NCI-H2227 treated with DMSO at 0.1 percent for 48 hours (cell line): ENCODE measurements at regions not wholly inside any gene's neighbourhood (a gene's known extent, or its start where the extent isn't known, plus 50 kb on each side); places are given as distances from the start of the nearest gene placed in this dataset.
"Not testable (repeated sequence)": the region's sequence is repeated elsewhere in the genome, so short reads cannot be mapped to it uniquely, and the experiment has no call there.

Source experiments
- DNase-seq: peaks from one replicate; lab custom pipeline; 2025; lab: John Stamatoyannopoulos, UW

- no peak for DNase-seq
Measured at GRCh38 chr3:178090899-178091298, 445.3 kb upstream of the KCNMB2 start.

- no peak for DNase-seq
Measured at GRCh38 chr3:178095522-178095921, 440.7 kb upstream of the KCNMB2 start.

- no peak for DNase-seq
Measured at GRCh38 chr3:178096955-178097354, 439.3 kb upstream of the KCNMB2 start.

- DNase-seq = no peak
Measured at GRCh38 chr3:178097576-178097975, 438.7 kb upstream of the KCNMB2 start.

- DNase-seq = no peak
Measured at GRCh38 chr3:178099274-178099673, 437.0 kb upstream of the KCNMB2 start.

GRCh38 chr3:178099862-178100261 is 436.4 kb upstream of the KCNMB2 start:
- no peak for DNase-seq

GRCh38 chr3:178100908-178101307 is 435.3 kb upstream of the KCNMB2 start:
- DNase-seq = no peak

GRCh38 chr3:178103140-178103539 is 433.1 kb upstream of the KCNMB2 start:
- DNase-seq = no peak

GRCh38 chr3:178107804-178108203 is 428.4 kb upstream of the KCNMB2 start:
- DNase-seq = no peak

GRCh38 chr3:178109691-178110090 is 426.5 kb upstream of the KCNMB2 start:
- no peak for DNase-seq

- no peak for DNase-seq
Measured at GRCh38 chr3:178112134-178112533, 424.1 kb upstream of the KCNMB2 start.

- not testable (repeated sequence) for DNase-seq
Measured at GRCh38 chr3:178112552-178112951, 423.7 kb upstream of the KCNMB2 start.

GRCh38 chr3:178117641-178118040 is 418.6 kb upstream of the KCNMB2 start:
- no peak for DNase-seq

- not testable (repeated sequence) for DNase-seq
Measured at GRCh38 chr3:178119608-178120295, 416.5 kb upstream of the KCNMB2 start.

GRCh38 chr3:178120367-178120766 is 415.9 kb upstream of the KCNMB2 start:
- DNase-seq = no peak

- DNase-seq = no peak
Measured at GRCh38 chr3:178126686-178127085, 409.6 kb upstream of the KCNMB2 start.

GRCh38 chr3:178127221-178127620 is 409.0 kb upstream of the KCNMB2 start:
- no peak for DNase-seq

GRCh38 chr3:178129109-178129508 is 407.1 kb upstream of the KCNMB2 start:
- no peak for DNase-seq

- no peak for DNase-seq
Measured at GRCh38 chr3:178131801-178132200, 404.4 kb upstream of the KCNMB2 start.

- DNase-seq = no peak
Measured at GRCh38 chr3:178137206-178137605, 399.0 kb upstream of the KCNMB2 start.

- no peak for DNase-seq
Measured at GRCh38 chr3:178137831-178138230, 398.4 kb upstream of the KCNMB2 start.

- DNase-seq = no peak
Measured at GRCh38 chr3:178139116-178139515, 397.1 kb upstream of the KCNMB2 start.

- no peak for DNase-seq
Measured at GRCh38 chr3:178140531-178141304, 395.5 kb upstream of the KCNMB2 start.

- not testable (repeated sequence) for DNase-seq
Measured at GRCh38 chr3:178141305-178141684, 394.9 kb upstream of the KCNMB2 start.
